T-cell (primary cell): ENCODE measurements at regions not wholly inside any gene's neighbourhood (a gene's known extent, or its start where the extent isn't known, plus 50 kb on each side); places are given as distances from the start of the nearest gene placed in this dataset.

Experiments
- ATAC-seq, 4 experiments: fragments of 200-7000 bp in 3 of 4; fragments of 150-1000 bp in 1 of 4; cut with Tn5 transposase; replicated peaks in 1 of 4; 1 replicate in 3 of 4; 2 replicates in 1 of 4; pipeline ENCODE4 v1.10.0; 2021; ENCODE audit warnings: moderate library complexity in 3 of 4, mild to moderate bottlenecking in 2 of 4, moderate number of reproducible peaks in 1 of 4
- CTCF ChIA-PET, 2 donors: fragments of 300-600 bp; sonication (Branson Sonifier 250); formaldehyde crosslinking; loops; one replicate each; lab custom pipeline; 2022; ENCODE audit warnings: antibody characterized with exemption in 2 of 2; lab: Charles Lee
- POLR2A ChIA-PET, 2 donors: fragments of 300-600 bp; sonication (Branson Sonifier 250); formaldehyde crosslinking; loops; one replicate each; lab custom pipeline; 2022; ENCODE audit warnings: antibody characterized with exemption in 2 of 2; lab: Charles Lee
- DNase-seq, 35 experiments: peaks; one replicate each; pipeline versions ENCODE4 v3.0.0 to v3.0.0-alpha.2; 2013 to 2023
- H3K27ac ChIP-seq: one replicate; pipeline ENCODE4 v1.5.1; 2013; ENCODE audit warnings: low read length
- H3K27me3 ChIP-seq, 2 experiments: replicated peaks in 1 of 2; 1 replicate in 1 of 2; 2 replicates in 1 of 2; pipeline versions ENCODE4 v1.6.1 to v1.7.0; 2013; ENCODE audit warnings: low read length in 1 of 2, mixed read lengths in 1 of 2; ENCODE audit not compliant: control insufficient read depth in 2 of 2, insufficient read depth in 2 of 2; ENCODE audit errors: extremely low read depth in 1 of 2
- H3K36me3 ChIP-seq, 2 donors: 1 replicate in 1 of 2; 2 replicates in 1 of 2; pipeline versions ENCODE4 v1.6.1 to v1.7.0; 2013; ENCODE audit warnings: low read length in 1 of 2; ENCODE audit not compliant: control insufficient read depth in 2 of 2, insufficient read depth in 1 of 2; ENCODE audit errors: extremely low read depth in 1 of 2
- H3K4me1 ChIP-seq, 2 experiments: 1 replicate in 1 of 2; 2 replicates in 1 of 2; pipeline versions ENCODE4 v1.6.1 to v1.7.0; 2013; ENCODE audit warnings: low read length in 2 of 2, mixed read lengths in 1 of 2; ENCODE audit not compliant: insufficient read depth in 2 of 2, control insufficient read depth in 1 of 2; ENCODE audit errors: extremely low read depth in 1 of 2
- H3K4me3 ChIP-seq, 2 donors: 1 replicate in 1 of 2; 2 replicates in 1 of 2; pipeline versions ENCODE4 v1.5.1 to v1.7.0; 2013; ENCODE audit warnings: mild to moderate bottlenecking in 2 of 2, low read length in 1 of 2, moderate library complexity in 1 of 2; ENCODE audit not compliant: control insufficient read depth in 1 of 2; ENCODE audit errors: extremely low read depth in 1 of 2
- H3K9me3 ChIP-seq: 2 replicates; pipeline ENCODE4 v1.7.0; 2013
- H3K27ac Mint-ChIP-seq, 2 donors: one replicate each; pipeline ENCODE4 v1.8.0; 2020 to 2021; ENCODE audit warnings: mild to moderate bottlenecking in 2 of 2, mixed read lengths in 2 of 2
- H3K27me3 Mint-ChIP-seq, 2 donors: one replicate each; pipeline ENCODE4 v1.8.0; 2021 to 2022; ENCODE audit warnings: mixed read lengths in 2 of 2
- H3K36me3 Mint-ChIP-seq: one replicate; pipeline ENCODE4 v1.8.0; 2021; ENCODE audit warnings: mixed read lengths
- H3K4me1 Mint-ChIP-seq, 3 donors: one replicate each; pipeline ENCODE4 v1.8.0; 2020 to 2022; ENCODE audit warnings: mixed read lengths in 3 of 3, mild to moderate bottlenecking in 1 of 3
- H3K4me3 Mint-ChIP-seq, 3 donors: one replicate each; pipeline ENCODE4 v1.8.0; 2020 to 2022; ENCODE audit warnings: mild to moderate bottlenecking in 3 of 3, mixed read lengths in 3 of 3, moderate library complexity in 3 of 3
- H3K9me3 Mint-ChIP-seq, 3 donors: one replicate each; pipeline ENCODE4 v1.8.0; 2020 to 2022; ENCODE audit warnings: mixed read lengths in 3 of 3
- WGBS: methylation state at CpG from one replicate; pipeline ENCODE4 v1.1.5; 2013; ENCODE audit warnings: missing lambda C conversion rate; ENCODE audit not compliant: insufficient coverage; 5-methylcytosine and 5-hydroxymethylcytosine counted together

- no peak for ATAC-seq
- peaks cover 0 to 7% (median 0%) of the 10 kb centered on the region in 3 donors for H3K4me1 Mint-ChIP-seq
- H3K4me3 Mint-ChIP-seq, result no peak overlapping the region
- H3K36me3 Mint-ChIP-seq, result no peaks in the 10 kb centered on the region
- H3K27me3 ChIP-seq, result peaks cover 0 to 6% of the 10 kb centered on the region in 2 experiments
- no peak overlapping the region for H3K27ac Mint-ChIP-seq
- no peaks in the 10 kb centered on the region for H3K36me3 ChIP-seq
- CTCF ChIA-PET, result no interaction called here
- 85% methylated on average over 8 of the region's 9 CpGs for WGBS
- no peak overlapping the region for H3K4me3 ChIP-seq
- POLR2A ChIA-PET, result no interaction called here
- H3K9me3 ChIP-seq, result no peaks in the 10 kb centered on the region
- no peak for DNase-seq
- no peaks in the 10 kb centered on the region for H3K4me1 ChIP-seq
- H3K27me3 Mint-ChIP-seq, result peaks cover 0 to 1% of the 10 kb centered on the region in 2 donors
- H3K9me3 Mint-ChIP-seq, result peaks cover 0 to 3% (median 0%) of the 10 kb centered on the region in 3 donors
- H3K27ac ChIP-seq, result no peak overlapping the region
These were observed 79.6 kb upstream of the CDK20 start for GRCh38 chr9:88053856-88054501.

GRCh38 chr9:88052321-88052965, 78.1 kb upstream of the CDK20 start:
- 33% methylated on average over 2 of the region's 5 CpGs for WGBS
- no peak for ATAC-seq
- peaks cover 1 to 5% of the 10 kb centered on the region in 2 donors for H3K27me3 Mint-ChIP-seq
- ChIA-PET POLR2A (no interaction called here), CTCF (no interaction called here)
- peaks cover 0 to 3% (median 0%) of the 10 kb centered on the region in 3 donors for H3K9me3 Mint-ChIP-seq
- peaks cover 0 to 6% of the 10 kb centered on the region in 2 experiments for H3K27me3 ChIP-seq
- no peak overlapping the region for H3K27ac ChIP-seq
- DNase-seq, result no peak
- peaks cover 0 to 7% (median 0%) of the 10 kb centered on the region in 3 donors for H3K4me1 Mint-ChIP-seq
- H3K36me3 Mint-ChIP-seq, result no peaks in the 10 kb centered on the region
- H3K4me3 ChIP-seq, result no peak overlapping the region
- H3K36me3 ChIP-seq, result no peaks in the 10 kb centered on the region
- H3K9me3 ChIP-seq, result no peaks in the 10 kb centered on the region
- H3K4me1 ChIP-seq, result no peaks in the 10 kb centered on the region
- H3K4me3 Mint-ChIP-seq, result no peak overlapping the region
- H3K27ac Mint-ChIP-seq, result no peak overlapping the region

DNA sequence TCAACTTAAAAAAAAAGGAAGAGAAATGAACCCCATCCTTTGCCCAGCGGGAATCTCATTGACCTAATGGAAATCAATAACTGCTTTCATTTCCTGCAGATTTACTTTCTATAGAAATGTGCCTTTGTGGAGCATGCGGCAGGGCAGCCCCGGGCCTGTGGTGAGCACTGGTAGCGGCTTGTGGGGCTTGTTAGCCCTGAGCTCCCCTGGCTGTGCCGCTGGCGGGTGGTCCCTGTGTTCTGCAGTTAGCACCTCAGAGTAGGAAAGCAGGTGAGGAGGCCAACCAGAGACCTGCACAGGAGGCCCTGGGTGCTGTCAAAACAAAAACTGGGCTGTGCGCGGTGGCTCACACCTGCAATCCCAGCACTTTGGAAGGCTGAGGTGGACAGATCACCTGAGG, 76.8 kb upstream of the CDK20 start:
- no peak overlapping the region for H3K27ac ChIP-seq
- no peak overlapping the region for H3K27ac Mint-ChIP-seq
- H3K4me1 Mint-ChIP-seq, result peaks cover 0 to 7% (median 0%) of the 10 kb centered on the region in 3 donors
- H3K36me3 ChIP-seq, result no peaks in the 10 kb centered on the region
- no peak overlapping the region for H3K4me3 Mint-ChIP-seq
- peaks cover 0 to 4% (median 3%) of the 10 kb centered on the region in 3 donors for H3K9me3 Mint-ChIP-seq
- H3K36me3 Mint-ChIP-seq, result no peaks in the 10 kb centered on the region
- no peaks in the 10 kb centered on the region for H3K9me3 ChIP-seq
- ATAC-seq, result no peak
- ChIA-PET POLR2A (no interaction called here), CTCF (no interaction called here)
- 97% methylated on average over 7 of the region's 8 CpGs for WGBS
- peaks cover 1 to 5% of the 10 kb centered on the region in 2 donors for H3K27me3 Mint-ChIP-seq
- no peak overlapping the region for H3K4me3 ChIP-seq
- H3K27me3 ChIP-seq, result peaks cover 0 to 6% of the 10 kb centered on the region in 2 experiments
- H3K4me1 ChIP-seq, result no peaks in the 10 kb centered on the region
- no peak for DNase-seq

GRCh38 chr9:88049677-88050307, 75.5 kb upstream of the CDK20 start:
- Histone ChIP-seq H3K4me3 (no peak overlapping the region), H3K27ac (no peak overlapping the region), H3K9me3 (no peaks in the 10 kb centered on the region), H3K36me3 (no peaks in the 10 kb centered on the region), H3K4me1 (no peaks in the 10 kb centered on the region), H3K27me3 (peaks cover 0 to 6% of the 10 kb centered on the region in 2 experiments)
- 97% methylated on average over 6 of the region's 14 CpGs for WGBS
- DNase-seq (no peak), ATAC-seq (no peak)
- H3K36me3 Mint-ChIP-seq, result no peaks in the 10 kb centered on the region
- CTCF ChIA-PET, result no interaction called here
- peaks cover 6 to 11% (median 6%) of the 10 kb centered on the region in 3 donors for H3K9me3 Mint-ChIP-seq
- H3K27me3 Mint-ChIP-seq, result peaks cover 1 to 8% of the 10 kb centered on the region in 2 donors
- POLR2A ChIA-PET, result no interaction called here
- H3K27ac Mint-ChIP-seq, result no peak overlapping the region
- H3K4me1 Mint-ChIP-seq, result peaks cover 0 to 7% (median 0%) of the 10 kb centered on the region in 3 donors
- no peak overlapping the region for H3K4me3 Mint-ChIP-seq

DNA sequence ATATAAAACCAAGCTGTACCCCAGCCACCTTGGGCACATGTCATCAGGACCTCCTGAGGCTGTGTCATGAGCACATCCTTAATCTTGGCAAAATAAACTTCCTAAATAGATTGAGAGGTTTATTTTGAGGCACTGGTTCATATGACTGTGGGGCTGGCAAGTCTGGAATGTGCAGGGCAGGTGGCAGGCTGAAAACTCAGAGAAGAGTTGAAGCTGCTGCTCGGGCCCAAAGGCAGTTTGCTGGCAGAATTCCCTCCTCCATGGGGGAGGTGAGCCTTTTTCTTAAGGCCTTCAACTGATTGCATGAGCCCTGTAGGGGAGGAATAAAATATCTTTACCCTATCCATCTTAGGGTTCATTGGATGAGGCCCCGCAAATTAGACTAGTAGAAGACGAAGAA, 72.2 kb upstream of the CDK20 start:
- ChIA-PET POLR2A (no interaction called here), CTCF (no interaction called here)
- no peak overlapping the region for H3K27ac ChIP-seq
- Mint-ChIP-seq H3K4me3 (no peak overlapping the region), H3K27me3 (peaks cover 4 to 20% of the 10 kb centered on the region in 2 donors), H3K4me1 (peaks cover 0 to 7% (median 0%) of the 10 kb centered on the region in 3 donors), H3K9me3 (peaks cover 9 to 19% (median 12%) of the 10 kb centered on the region in 3 donors), H3K36me3 (no peaks in the 10 kb centered on the region), H3K27ac (no peak overlapping the region)
- no peak overlapping the region for H3K4me3 ChIP-seq
- no peaks in the 10 kb centered on the region for H3K36me3 ChIP-seq
- ATAC-seq (no peak), DNase-seq (no peak)
- peaks cover 0 to 12% of the 10 kb centered on the region in 2 experiments for H3K27me3 ChIP-seq
- no peaks in the 10 kb centered on the region for H3K4me1 ChIP-seq
- H3K9me3 ChIP-seq, result peaks cover 4% of the 10 kb centered on the region
- WGBS, result 100% methylated on average over 1 of the region's 3 CpGs

GRCh38 chr9:88045686-88046085, 71.4 kb upstream of the CDK20 start:
- H3K9me3 Mint-ChIP-seq, result peaks cover 9 to 19% (median 12%) of the 10 kb centered on the region in 3 donors
- H3K9me3 ChIP-seq, result peaks cover 4% of the 10 kb centered on the region
- H3K4me3 ChIP-seq, result no peak overlapping the region
- peaks cover 0 to 12% of the 10 kb centered on the region in 2 experiments for H3K27me3 ChIP-seq
- H3K27me3 Mint-ChIP-seq, result peaks cover 4 to 20% of the 10 kb centered on the region in 2 donors
- ChIA-PET CTCF (no interaction called here), POLR2A (no interaction called here)
- ATAC-seq, result no peak
- H3K36me3 ChIP-seq, result no peaks in the 10 kb centered on the region
- 100% methylated on average over 1 of the region's 3 CpGs for WGBS
- H3K4me1 ChIP-seq, result no peaks in the 10 kb centered on the region
- no peak overlapping the region for H3K4me3 Mint-ChIP-seq
- no peak for DNase-seq
- H3K36me3 Mint-ChIP-seq, result no peaks in the 10 kb centered on the region
- H3K27ac Mint-ChIP-seq, result no peak overlapping the region
- no peak overlapping the region for H3K27ac ChIP-seq
- peaks cover 0 to 6% (median 0%) of the 10 kb centered on the region in 3 donors for H3K4me1 Mint-ChIP-seq
